ENCODE measurements at regions not wholly inside any gene's neighbourhood (a gene's known extent, or its start where the extent isn't known, plus 50 kb on each side); places are given as distances from the start of the nearest gene placed in this dataset.

DNA sequence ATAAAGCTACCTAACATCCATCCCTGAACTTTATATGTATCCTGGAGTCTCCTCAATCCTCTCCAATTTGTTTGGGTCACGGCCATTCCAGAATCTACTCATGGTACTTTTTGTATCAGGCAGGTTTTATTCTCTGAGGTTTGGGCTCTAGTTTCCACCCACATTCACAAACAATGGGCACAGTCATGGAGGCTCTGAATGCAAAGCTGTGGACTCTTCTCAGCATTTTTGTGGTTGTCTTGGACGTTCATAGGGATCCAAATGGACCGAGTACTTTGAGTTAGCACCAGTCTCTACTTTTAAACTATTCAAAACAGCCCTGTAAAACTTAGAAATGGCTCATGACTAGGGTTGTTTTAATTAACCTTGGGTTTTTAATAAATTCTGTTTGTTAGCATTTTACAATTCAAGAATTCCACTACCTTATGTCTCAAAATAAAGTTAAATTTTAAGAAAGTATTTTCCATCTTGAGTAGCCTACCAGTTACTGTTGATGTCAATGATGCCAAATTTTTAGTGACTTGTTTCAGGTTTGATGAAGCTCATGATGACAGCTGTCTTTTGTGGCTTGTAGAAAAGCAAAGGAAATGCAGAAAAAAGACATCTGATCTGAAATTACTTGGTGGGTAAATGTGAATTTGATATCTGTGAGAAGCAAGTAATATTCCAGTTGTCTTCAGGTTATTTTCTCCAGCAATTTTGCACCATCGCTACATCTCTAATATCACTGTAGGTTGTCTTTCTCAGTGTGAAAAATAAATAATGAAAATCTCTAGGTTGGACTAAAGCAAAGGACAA is 275.7 kb upstream of the THBS1 start:
- H3K27me3 ChIP-seq (ENCODE audit: insufficient read depth) = no peaks in the 10 kb centered on the region
- ChIA-PET CTCF (no interaction called here), POLR2A (no interaction called here)
- H3K4me2 ChIP-seq = no peak overlapping the region
- H3K79me2 ChIP-seq (ENCODE audit: insufficient read depth) = no peaks in the 10 kb centered on the region
- H3K4me3 ChIP-seq (ENCODE audit: low read depth in 2 of 2, low read length in 1 of 2) = no peak overlapping the region
- DNase-seq = no peak
- H3K4me1 ChIP-seq (ENCODE audit: control insufficient read depth in 1 of 2, insufficient read depth in 2 of 2, low read depth in 1 of 2, low read length in 1 of 2) = peaks cover 7 to 10% of the 10 kb centered on the region in 2 experiments
- H3K9me2 ChIP-seq = no peaks in the 10 kb centered on the region
- H3K9ac ChIP-seq = peak overlapping the region; percentile 29; the same call in 1 of the 2 replicates
- H3K9me3 ChIP-seq = peaks cover 14% of the 10 kb centered on the region; the same call in 1 of the 2 replicates
- H3K36me3 ChIP-seq (replicated peaks in 1 of 2; ENCODE audit: control insufficient read depth in 1 of 2, insufficient read depth in 2 of 2, low read length in 1 of 2) = peaks cover 0 to 8% of the 10 kb centered on the region in 2 experiments
- peak overlapping the region; percentile 45 to 95; a peak in 3 of 4 replicates for H3K27ac ChIP-seq (ENCODE audit: low read depth in 2 of 2, low read length in 1 of 2)
- no peak overlapping the region for H2AFZ ChIP-seq (ENCODE audit: low read depth)
- no peaks in the 10 kb centered on the region for H4K20me1 ChIP-seq (ENCODE audit: insufficient read depth)
- H3F3A ChIP-seq (replicated peaks; ENCODE audit: insufficient read depth) = peaks cover 35% of the 10 kb centered on the region
- 76% methylated on average over 4 of the region's 4 CpGs for WGBS (ENCODE audit: low lambda C conversion rate)
- TF ChIP-seq RFX5 (IDR thresholded peaks at IDR 0.05; ENCODE audit: low read length) (no peak), CHD2 (IDR thresholded peaks at IDR 0.05; ENCODE audit: low read length, partially characterized antibody) (no peak), EP300 (IDR thresholded peaks at IDR 0.05; ENCODE audit: borderline replicate concordance in 1 of 2, low read depth in 1 of 2, low read length in 1 of 2) (no peak), NFIC (IDR thresholded peaks at IDR 0.05; ENCODE audit: borderline replicate concordance) (no peak)
- TF ChIP-seq, protein P1, sequence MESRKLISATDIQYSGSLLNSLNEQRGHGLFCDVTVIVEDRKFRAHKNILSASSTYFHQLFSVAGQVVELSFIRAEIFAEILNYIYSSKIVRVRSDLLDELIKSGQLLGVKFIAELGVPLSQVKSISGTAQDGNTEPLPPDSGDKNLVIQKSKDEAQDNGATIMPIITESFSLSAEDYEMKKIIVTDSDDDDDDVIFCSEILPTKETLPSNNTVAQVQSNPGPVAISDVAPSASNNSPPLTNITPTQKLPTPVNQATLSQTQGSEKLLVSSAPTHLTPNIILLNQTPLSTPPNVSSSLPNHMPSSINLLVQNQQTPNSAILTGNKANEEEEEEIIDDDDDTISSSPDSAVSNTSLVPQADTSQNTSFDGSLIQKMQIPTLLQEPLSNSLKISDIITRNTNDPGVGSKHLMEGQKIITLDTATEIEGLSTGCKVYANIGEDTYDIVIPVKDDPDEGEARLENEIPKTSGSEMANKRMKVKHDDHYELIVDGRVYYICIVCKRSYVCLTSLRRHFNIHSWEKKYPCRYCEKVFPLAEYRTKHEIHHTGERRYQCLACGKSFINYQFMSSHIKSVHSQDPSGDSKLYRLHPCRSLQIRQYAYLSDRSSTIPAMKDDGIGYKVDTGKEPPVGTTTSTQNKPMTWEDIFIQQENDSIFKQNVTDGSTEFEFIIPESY (IDR thresholded peaks at IDR 0.05; ENCODE audit: borderline replicate concordance, low read depth) = no peak

DNA sequence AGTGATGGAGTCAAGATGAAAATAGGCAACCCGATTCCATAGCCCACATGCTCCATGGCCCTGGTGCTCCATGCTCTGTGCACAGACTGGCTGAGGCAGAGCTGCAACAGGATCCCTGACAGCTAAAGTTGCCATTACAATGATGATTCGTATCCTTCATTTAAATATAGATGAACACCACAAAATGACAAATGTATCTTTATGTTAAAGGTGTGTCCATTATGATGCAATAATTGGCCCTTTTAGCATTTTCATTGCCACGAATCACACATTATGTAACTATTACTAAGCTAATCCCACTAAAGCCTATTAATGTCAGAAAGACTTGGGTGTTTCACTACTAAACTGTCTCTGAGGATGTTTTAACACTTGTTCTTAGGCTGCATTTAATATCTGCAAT is 270.2 kb upstream of the THBS1 start:
- Histone ChIP-seq H3K9me3 (peaks cover 14% of the 10 kb centered on the region; the same call in 1 of the 2 replicates), H3K9me2 (no peaks in the 10 kb centered on the region), H3K4me3 (ENCODE audit: low read depth in 2 of 2, low read length in 1 of 2) (no peak overlapping the region), H3F3A (replicated peaks; ENCODE audit: insufficient read depth) (no peaks in the 10 kb centered on the region), H3K79me2 (ENCODE audit: insufficient read depth) (no peaks in the 10 kb centered on the region), H3K36me3 (replicated peaks in 1 of 2; ENCODE audit: control insufficient read depth in 1 of 2, insufficient read depth in 2 of 2, low read length in 1 of 2) (peaks cover 0 to 8% of the 10 kb centered on the region in 2 experiments), H3K27me3 (ENCODE audit: insufficient read depth) (no peaks in the 10 kb centered on the region), H2AFZ (ENCODE audit: low read depth) (peak overlapping the region; percentile 11; the same call in 1 of the 2 replicates), H3K9ac (no peak overlapping the region), H3K4me1 (ENCODE audit: control insufficient read depth in 1 of 2, insufficient read depth in 2 of 2, low read depth in 1 of 2, low read length in 1 of 2) (peaks cover 0 to 4% of the 10 kb centered on the region in 2 experiments; a peak in 1 of 4 replicates), H3K4me2 (no peak overlapping the region), H3K27ac (ENCODE audit: low read depth in 2 of 2, low read length in 1 of 2) (no peak overlapping the region), H4K20me1 (ENCODE audit: insufficient read depth) (no peaks in the 10 kb centered on the region)
- WGBS (ENCODE audit: low lambda C conversion rate) = 91% methylated on average over 3 of the region's 3 CpGs
- ChIA-PET POLR2A (no interaction called here), CTCF (interaction anchor here (1.3 kb wide), 1 partner anchor 446 kb away, joined by 4 read pairs; no protein-coding TSS in a partner anchor)
- no peak for DNase-seq
- TF ChIP-seq ELF1 (IDR thresholded peaks at IDR 0.05) (no peak), FOSL2 (IDR thresholded peaks at IDR 0.05; ENCODE audit: borderline replicate concordance, low read depth) (peak; percentile 11; the same call in 1 of the 2 replicates)
- TF ChIP-seq, protein P2, sequence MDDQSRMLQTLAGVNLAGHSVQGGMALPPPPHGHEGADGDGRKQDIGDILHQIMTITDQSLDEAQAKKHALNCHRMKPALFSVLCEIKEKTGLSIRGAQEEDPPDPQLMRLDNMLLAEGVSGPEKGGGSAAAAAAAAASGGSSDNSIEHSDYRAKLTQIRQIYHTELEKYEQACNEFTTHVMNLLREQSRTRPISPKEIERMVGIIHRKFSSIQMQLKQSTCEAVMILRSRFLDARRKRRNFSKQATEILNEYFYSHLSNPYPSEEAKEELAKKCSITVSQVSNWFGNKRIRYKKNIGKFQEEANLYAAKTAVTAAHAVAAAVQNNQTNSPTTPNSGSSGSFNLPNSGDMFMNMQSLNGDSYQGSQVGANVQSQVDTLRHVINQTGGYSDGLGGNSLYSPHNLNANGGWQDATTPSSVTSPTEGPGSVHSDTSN (IDR thresholded peaks at IDR 0.05) = peak; percentile 23; the same call in 1 of the 2 replicates

Measured in SK-N-SH (cell line).